K562 (cell line): ENCODE measurements at regions not wholly inside any gene's neighbourhood (a gene's known extent, or its start where the extent isn't known, plus 50 kb on each side); places are given as distances from the start of the nearest gene placed in this dataset.

ENCODE experiments used
- ATAC-seq: fragments of 200-7000 bp; cut with Tn5 transposase; 3 replicates; pipeline ENCODE4 v1.9.1; 2020; ENCODE audit warnings: moderate library complexity
- BruUV-seq: library from RNA; stranded (reverse); fragments of 400-500 nt; replicated peaks from 2 replicates; lab custom pipeline; 2021; lab: Mats Ljungman, UMichigan
- CTCF ChIA-PET: fragments of 300-600 bp; formaldehyde crosslinking; extraction: SDS; loops from one replicate; lab custom pipeline; 2021; ENCODE audit warnings: low intra/inter-chr PET ratio; lab: Yijun Ruan, JAX
- POLR2A ChIA-PET: fragments of 300-600, 350-650 bp; sonication (Branson Sonifier 250); formaldehyde crosslinking; extraction: SDS; loops from one replicate; lab custom pipeline; 2021; ENCODE audit warnings: antibody characterized with exemption, inconsistent platforms; lab: Yijun Ruan, JAX
- DNase-seq, 4 experiments: peaks; one replicate each; pipeline versions ENCODE4 v3.0.0 to v3.0.0-alpha.2; 2011 to 2018; ENCODE audit warnings: low spot score in 3 of 4, mixed read lengths in 3 of 4; ENCODE audit errors: extremely low read depth in 1 of 4
- FAIRE-seq: peaks from 2 replicates; lab custom pipeline; 2011; peaks lifted over from hg19 to GRCh38; lab: Jason Lieb, UNC
- H2AFZ ChIP-seq: 2 replicates; pipeline ENCODE4 v1.6.0; 2011; ENCODE audit warnings: low read depth, low read length, control low read depth, inconsistent platforms
- H3K27ac ChIP-seq: fragments of 200-600 bp; 3 replicates; pipeline ENCODE4 v1.8.0; 2011; ENCODE audit warnings: low read depth, mild to moderate bottlenecking, control low read depth, inconsistent platforms, low read length, moderate library complexity, mixed read lengths; ENCODE audit errors: extremely low read depth
- H3K27me3 ChIP-seq, 2 experiments: fragments of 300-600 bp in 1 of 2; 2 replicates in 1 of 2; 3 replicates in 1 of 2; pipeline versions ENCODE4 v1.6.0 to v1.8.0; 2011; ENCODE audit warnings: inconsistent platforms in 2 of 2, low read length in 2 of 2, mild to moderate bottlenecking in 1 of 2, mixed read lengths in 1 of 2, moderate library complexity in 1 of 2; ENCODE audit not compliant: control insufficient read depth in 2 of 2, insufficient read depth in 2 of 2
- H3K36me3 ChIP-seq: fragments of 300-600 bp; 3 replicates; pipeline ENCODE4 v1.8.0; 2011; ENCODE audit warnings: mild to moderate bottlenecking, low read length, inconsistent platforms; ENCODE audit not compliant: control insufficient read depth, insufficient read depth
- H3K4me1 ChIP-seq, 2 experiments: fragments of 200-600 bp in 1 of 2; replicated peaks in 1 of 2; 2 replicates in 1 of 2; 3 replicates in 1 of 2; pipeline versions ENCODE4 v1.5.1 to v1.8.0; 2011; ENCODE audit warnings: inconsistent platforms in 2 of 2, low read length in 2 of 2, mild to moderate bottlenecking in 1 of 2, mixed read lengths in 1 of 2, moderate library complexity in 1 of 2; ENCODE audit not compliant: control insufficient read depth in 2 of 2, insufficient read depth in 2 of 2
- H3K4me2 ChIP-seq: 2 replicates; pipeline ENCODE4 v1.6.1; 2011; ENCODE audit warnings: low read length, control low read depth, inconsistent platforms, mixed read lengths; ENCODE audit not compliant: insufficient read depth
- H3K4me3 ChIP-seq: fragments of 200-600 bp; sonication (generic), shearing (Covaris generic); 2 replicates; pipeline ENCODE4 v1.5.1; 2016; ENCODE audit warnings: control low read depth, inconsistent platforms
- H3K79me2 ChIP-seq: fragments of 200-600 bp; 3 replicates; pipeline ENCODE4 v1.8.0; 2011; ENCODE audit warnings: low read length, inconsistent platforms; ENCODE audit not compliant: control insufficient read depth, insufficient read depth
- H3K9ac ChIP-seq, 2 experiments: 2 replicates each; pipeline versions ENCODE4 v1.6.0 to v1.6.1; 2011; ENCODE audit warnings: low read depth in 2 of 2, low read length in 2 of 2, control low read depth in 1 of 2, inconsistent platforms in 1 of 2, mild to moderate bottlenecking in 1 of 2, mixed read lengths in 1 of 2; ENCODE audit not compliant: insufficient read depth in 1 of 2
- H3K9me1 ChIP-seq: one replicate; pipeline ENCODE4 v1.6.0; 2011; ENCODE audit warnings: inconsistent platforms, mild to moderate bottlenecking, low read length, moderate library complexity; ENCODE audit not compliant: control insufficient read depth, insufficient read depth
- H3K9me3 ChIP-seq: replicated peaks from 2 replicates; pipeline ENCODE4 v1.5.1; 2011; ENCODE audit warnings: low read depth, low read length, inconsistent platforms; ENCODE audit not compliant: control insufficient read depth, insufficient read depth
- H4K20me1 ChIP-seq: replicated peaks from 2 replicates; pipeline ENCODE4 v1.6.1; 2011; ENCODE audit warnings: low read length, inconsistent platforms, mixed read lengths; ENCODE audit not compliant: control insufficient read depth, insufficient read depth
- CXXC5 ChIP-seq: fragments of 250-450 bp; sonication (Bioruptor Pico); IDR thresholded peaks from 2 replicates; pipeline ENCODE4 v1.8.0; 2022; ENCODE audit warnings: inconsistent platforms, mild to moderate bottlenecking, moderate library complexity
- FOXJ2 ChIP-seq: fragments of 200-800 bp; sonication (Bioruptor generic); IDR thresholded peaks from 2 replicates; pipeline ENCODE4 v1.6.1; 2016; ENCODE audit warnings: missing genetic modification characterization, missing compliant biosample characterization
- HMG20A ChIP-seq: fragments of 450-650 bp; formaldehyde crosslinking; conservative IDR thresholded peaks from 2 replicates; pipeline ENCODE4 v1.4.0; 2020; ENCODE audit warnings: mild to moderate bottlenecking, mixed read lengths
- HOXB6 ChIP-seq: fragments of 250-450 bp; sonication (Bioruptor Pico); IDR thresholded peaks from 2 replicates; pipeline ENCODE4 v1.5.1; 2022; ENCODE audit warnings: mild to moderate bottlenecking, borderline replicate concordance
- KLF13 ChIP-seq: fragments of 450-650 bp; IDR thresholded peaks from 2 replicates; pipeline ENCODE4 v1.6.1; 2016; ENCODE audit warnings: missing genetic modification characterization, low read depth, mild to moderate bottlenecking, missing compliant biosample characterization, moderate library complexity, borderline replicate concordance
- MED1 ChIP-seq: sonication (generic); formaldehyde crosslinking; IDR thresholded peaks from 2 replicates; pipeline ENCODE4 v1.8.1; 2023; ENCODE audit warnings: missing genetic modification reagents, borderline replicate concordance
- NUFIP1 ChIP-seq: fragments of 450-650 bp; IDR thresholded peaks from 2 replicates; pipeline ENCODE4 v1.6.1; 2018; ENCODE audit not compliant: partially characterized antibody
- PCBP2 ChIP-seq: fragments of 200-400 bp; formaldehyde crosslinking; IDR thresholded peaks from 2 replicates; pipeline ENCODE4 v1.6.1; 2018; ENCODE audit warnings: low read length, low read depth, mild to moderate bottlenecking, moderate library complexity; ENCODE audit not compliant: poor library complexity, severe bottlenecking
- SMC3 ChIP-seq: conservative IDR thresholded peaks from 2 replicates; pipeline ENCODE4 v1.6.1; 2011; ENCODE audit warnings: low read depth, low read length, improper control_type of control experiment; ENCODE audit not compliant: insufficient read depth
- SNRNP70 ChIP-seq: fragments of 200-400 bp; formaldehyde crosslinking; optimal IDR thresholded peaks from 2 replicates; pipeline ENCODE3; 2017; ENCODE audit warnings: low read depth, low read length
- TRIM28 ChIP-seq: fragments of 450-650 bp; IDR thresholded peaks from 2 replicates; pipeline ENCODE4 v1.6.1; 2017
- U2AF1 ChIP-seq: fragments of 200-400 bp; formaldehyde crosslinking; optimal IDR thresholded peaks from 2 replicates; pipeline ENCODE3; 2017; ENCODE audit warnings: mild to moderate bottlenecking, low read depth, low read length, moderate library complexity
- WGBS: fragments of 100-300 bp; shearing (Covaris generic); methylation state at CpG from one replicate; pipeline ENCODE4 v1.1.6; 2016; ENCODE audit warnings: low coverage, mixed read lengths; ENCODE audit not compliant: insufficient coverage; ENCODE audit errors: missing lambda C conversion rate; 5-methylcytosine and 5-hydroxymethylcytosine counted together
- in situ Hi-C: fragments of 300-500 bp; cut with MboI; formaldehyde crosslinking; loops from 4 replicates; pipeline ENCODE4 v1.15.0; 2018; ENCODE audit warnings: inconsistent platforms, mixed read lengths
- intact Hi-C: fragments of 100-400 bp; cut with micrococcal nuclease; formaldehyde crosslinking; loops from 2 replicates; pipeline ENCODE4 v1.14.2; 2022
- TF ChIP-seq, protein P1 (sequence below): fragments of 250-450 bp; sonication (Bioruptor Pico); IDR thresholded peaks from 2 replicates; pipeline ENCODE4 v1.8.0; 2021; ENCODE audit warnings: moderate library complexity, mild to moderate bottlenecking, inconsistent platforms
- TF ChIP-seq, protein P2 (sequence below): sonication (generic); formaldehyde crosslinking; IDR thresholded peaks from 2 replicates; pipeline ENCODE4 v1.8.1; 2023; ENCODE audit warnings: mild to moderate bottlenecking, missing genetic modification reagents
- TF ChIP-seq, protein P3 (sequence below): fragments of 150-350 bp; IDR thresholded peaks from 2 replicates; pipeline ENCODE4 v1.6.1; 2014; ENCODE audit warnings: low read depth, mild to moderate bottlenecking, low read length, borderline replicate concordance

DNA sequence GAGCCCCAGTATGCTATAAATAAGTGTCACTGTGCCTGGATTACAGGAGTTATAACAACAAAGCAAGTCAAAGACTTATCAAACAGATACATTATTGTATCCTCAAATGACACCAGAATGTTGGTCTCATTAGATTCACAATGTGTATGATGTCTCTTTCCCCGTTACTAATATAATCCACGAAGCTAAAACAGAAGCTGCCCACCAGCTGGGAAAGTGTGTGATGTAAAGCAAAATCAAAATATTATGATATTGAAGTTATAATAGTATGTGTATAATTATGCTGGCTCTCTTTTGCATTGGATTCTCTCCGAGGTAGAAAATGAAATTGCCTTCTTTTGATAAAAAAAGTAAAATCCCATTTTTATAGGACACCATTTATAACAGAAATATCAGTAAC, 127.3 kb upstream of the MAN2A1 start:
- intact Hi-C loops (no loop called here), in situ Hi-C loops (no loop called here)
- no TSS peak for BruUV-seq
- TF ChIP-seq, protein P1, sequence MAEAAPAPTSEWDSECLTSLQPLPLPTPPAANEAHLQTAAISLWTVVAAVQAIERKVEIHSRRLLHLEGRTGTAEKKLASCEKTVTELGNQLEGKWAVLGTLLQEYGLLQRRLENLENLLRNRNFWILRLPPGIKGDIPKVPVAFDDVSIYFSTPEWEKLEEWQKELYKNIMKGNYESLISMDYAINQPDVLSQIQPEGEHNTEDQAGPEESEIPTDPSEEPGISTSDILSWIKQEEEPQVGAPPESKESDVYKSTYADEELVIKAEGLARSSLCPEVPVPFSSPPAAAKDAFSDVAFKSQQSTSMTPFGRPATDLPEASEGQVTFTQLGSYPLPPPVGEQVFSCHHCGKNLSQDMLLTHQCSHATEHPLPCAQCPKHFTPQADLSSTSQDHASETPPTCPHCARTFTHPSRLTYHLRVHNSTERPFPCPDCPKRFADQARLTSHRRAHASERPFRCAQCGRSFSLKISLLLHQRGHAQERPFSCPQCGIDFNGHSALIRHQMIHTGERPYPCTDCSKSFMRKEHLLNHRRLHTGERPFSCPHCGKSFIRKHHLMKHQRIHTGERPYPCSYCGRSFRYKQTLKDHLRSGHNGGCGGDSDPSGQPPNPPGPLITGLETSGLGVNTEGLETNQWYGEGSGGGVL (CRISPR knock-in tag) = no peak
- TF ChIP-seq PCBP2 (no peak), KLF13 (no peak), U2AF1 (no peak), CXXC5 (CRISPR knock-in tag) (no peak), HOXB6 (CRISPR knock-in tag) (no peak), HMG20A (CRISPR knock-in tag) (no peak), TRIM28 (no peak), MED1 (CRISPR knock-in tag) (no peak), NUFIP1 (no peak), SNRNP70 (no peak), SMC3 (no peak), FOXJ2 (no peak)
- TF ChIP-seq, protein P2, sequence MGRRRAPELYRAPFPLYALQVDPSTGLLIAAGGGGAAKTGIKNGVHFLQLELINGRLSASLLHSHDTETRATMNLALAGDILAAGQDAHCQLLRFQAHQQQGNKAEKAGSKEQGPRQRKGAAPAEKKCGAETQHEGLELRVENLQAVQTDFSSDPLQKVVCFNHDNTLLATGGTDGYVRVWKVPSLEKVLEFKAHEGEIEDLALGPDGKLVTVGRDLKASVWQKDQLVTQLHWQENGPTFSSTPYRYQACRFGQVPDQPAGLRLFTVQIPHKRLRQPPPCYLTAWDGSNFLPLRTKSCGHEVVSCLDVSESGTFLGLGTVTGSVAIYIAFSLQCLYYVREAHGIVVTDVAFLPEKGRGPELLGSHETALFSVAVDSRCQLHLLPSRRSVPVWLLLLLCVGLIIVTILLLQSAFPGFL (CRISPR knock-in tag) = no peak
- TF ChIP-seq, protein P3, sequence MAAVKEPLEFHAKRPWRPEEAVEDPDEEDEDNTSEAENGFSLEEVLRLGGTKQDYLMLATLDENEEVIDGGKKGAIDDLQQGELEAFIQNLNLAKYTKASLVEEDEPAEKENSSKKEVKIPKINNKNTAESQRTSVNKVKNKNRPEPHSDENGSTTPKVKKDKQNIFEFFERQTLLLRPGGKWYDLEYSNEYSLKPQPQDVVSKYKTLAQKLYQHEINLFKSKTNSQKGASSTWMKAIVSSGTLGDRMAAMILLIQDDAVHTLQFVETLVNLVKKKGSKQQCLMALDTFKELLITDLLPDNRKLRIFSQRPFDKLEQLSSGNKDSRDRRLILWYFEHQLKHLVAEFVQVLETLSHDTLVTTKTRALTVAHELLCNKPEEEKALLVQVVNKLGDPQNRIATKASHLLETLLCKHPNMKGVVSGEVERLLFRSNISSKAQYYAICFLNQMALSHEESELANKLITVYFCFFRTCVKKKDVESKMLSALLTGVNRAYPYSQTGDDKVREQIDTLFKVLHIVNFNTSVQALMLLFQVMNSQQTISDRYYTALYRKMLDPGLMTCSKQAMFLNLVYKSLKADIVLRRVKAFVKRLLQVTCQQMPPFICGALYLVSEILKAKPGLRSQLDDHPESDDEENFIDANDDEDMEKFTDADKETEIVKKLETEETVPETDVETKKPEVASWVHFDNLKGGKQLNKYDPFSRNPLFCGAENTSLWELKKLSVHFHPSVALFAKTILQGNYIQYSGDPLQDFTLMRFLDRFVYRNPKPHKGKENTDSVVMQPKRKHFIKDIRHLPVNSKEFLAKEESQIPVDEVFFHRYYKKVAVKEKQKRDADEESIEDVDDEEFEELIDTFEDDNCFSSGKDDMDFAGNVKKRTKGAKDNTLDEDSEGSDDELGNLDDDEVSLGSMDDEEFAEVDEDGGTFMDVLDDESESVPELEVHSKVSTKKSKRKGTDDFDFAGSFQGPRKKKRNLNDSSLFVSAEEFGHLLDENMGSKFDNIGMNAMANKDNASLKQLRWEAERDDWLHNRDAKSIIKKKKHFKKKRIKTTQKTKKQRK = no peak

More for the DNA sequence above, 127.3 kb upstream of the MAN2A1 start:
- H3K9me3 ChIP-seq = no peaks in the 10 kb centered on the region
- 16% methylated on average over 3 of the region's 3 CpGs for WGBS
- H3K79me2 ChIP-seq = no peaks in the 10 kb centered on the region
- no peak overlapping the region for H3K4me3 ChIP-seq
- H3K9ac ChIP-seq = peak overlapping the region in 1 of 2 experiments; percentile 14; a peak in 1 of 4 replicates
- no peaks in the 10 kb centered on the region for H3K27me3 ChIP-seq
- H3K27ac ChIP-seq = no peak overlapping the region
- DNase-seq = no peak
- peak overlapping the region; percentile 84 for H2AFZ ChIP-seq
- H3K4me1 ChIP-seq = peaks cover 0 to 16% of the 10 kb centered on the region in 2 experiments; a peak in 3 of 5 replicates
- no peaks in the 10 kb centered on the region for H3K9me1 ChIP-seq
- POLR2A ChIA-PET = interaction anchor here (0.8 to 1.6 kb wide), 2 partner anchors 8 to 14 kb away, joined by 4 to 9 read pairs; no protein-coding TSS in a partner anchor
- peak overlapping the region; percentile 44; the same call in 1 of the 2 replicates for H3K4me2 ChIP-seq
- no peaks in the 10 kb centered on the region for H3K36me3 ChIP-seq
- no peak for ATAC-seq
- CTCF ChIA-PET = no interaction called here
- H4K20me1 ChIP-seq = no peaks in the 10 kb centered on the region
- FAIRE-seq = no peak
